Head of caudate nucleus (tissue), 42 donors: ENCODE measurements at regions not wholly inside any gene's neighbourhood (a gene's known extent, or its start where the extent isn't known, plus 50 kb on each side); places are given as distances from the start of the nearest gene placed in this dataset.
"Not testable (repeated sequence)": the region's sequence is repeated elsewhere in the genome, so short reads cannot be mapped to it uniquely, and the experiment has no call there.

Experiments
- DNase-seq, 42 donors: peaks; one replicate each; pipeline versions ENCODE4 v3.0.0 to v3.0.0-alpha.2; 2020 to 2021; ENCODE audit warnings: mixed read lengths in 7 of 42
- intact Hi-C: fragments of 100-400 bp; cut with DNase I; formaldehyde crosslinking; loops from one replicate; pipeline ENCODE4 v1.15.0; 2022

DNA sequence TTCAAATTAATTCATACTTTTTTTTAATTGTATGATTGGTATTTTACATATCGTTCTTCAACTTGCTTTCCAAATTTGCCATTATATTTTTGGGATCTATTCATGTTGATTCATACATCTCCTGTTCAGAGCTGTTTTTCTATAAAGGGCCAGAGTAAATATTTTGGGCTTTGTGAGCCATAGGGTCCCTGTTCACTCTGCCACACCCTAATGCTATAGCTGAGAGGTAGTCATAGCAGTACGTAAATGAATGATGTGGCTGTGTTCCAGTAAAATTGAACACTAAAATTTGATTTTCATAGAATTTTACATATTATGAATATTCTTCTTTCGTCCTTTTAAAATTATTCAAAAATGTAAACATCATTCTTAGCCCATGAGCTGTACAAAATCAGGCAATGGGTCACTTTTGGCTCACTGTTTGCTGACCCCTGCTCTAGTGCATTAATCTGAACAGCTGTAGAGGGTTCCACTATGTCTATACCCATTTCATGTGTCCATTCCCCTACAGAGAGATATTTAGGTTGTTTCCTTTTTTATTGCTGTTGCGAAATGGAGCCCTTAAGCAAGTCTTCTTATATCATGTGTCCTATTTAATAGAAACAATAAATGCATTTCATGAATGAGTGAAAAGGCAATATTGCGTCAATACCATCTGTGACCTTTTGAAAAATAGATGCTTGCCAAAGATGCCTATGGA is 136.4 kb upstream of the SALL4 start:
- intact Hi-C loops, result no loop called here
- no peak for DNase-seq

- intact Hi-C loops, result no loop called here
- no peak for DNase-seq
Measured at GRCh38 chr20:51937779-51938178, 135.5 kb upstream of the SALL4 start.

- DNase-seq, result no peak
- intact Hi-C loops, result no loop called here
Measured at GRCh38 chr20:51936377-51936776, 134.1 kb upstream of the SALL4 start.

- intact Hi-C loops, result no loop called here
- DNase-seq, result no peak
Measured at GRCh38 chr20:51935003-51935358, 132.7 kb upstream of the SALL4 start.

- no peak for DNase-seq
- intact Hi-C loops, result no loop called here
Measured at GRCh38 chr20:51934301-51935002, 132.1 kb upstream of the SALL4 start.

DNA sequence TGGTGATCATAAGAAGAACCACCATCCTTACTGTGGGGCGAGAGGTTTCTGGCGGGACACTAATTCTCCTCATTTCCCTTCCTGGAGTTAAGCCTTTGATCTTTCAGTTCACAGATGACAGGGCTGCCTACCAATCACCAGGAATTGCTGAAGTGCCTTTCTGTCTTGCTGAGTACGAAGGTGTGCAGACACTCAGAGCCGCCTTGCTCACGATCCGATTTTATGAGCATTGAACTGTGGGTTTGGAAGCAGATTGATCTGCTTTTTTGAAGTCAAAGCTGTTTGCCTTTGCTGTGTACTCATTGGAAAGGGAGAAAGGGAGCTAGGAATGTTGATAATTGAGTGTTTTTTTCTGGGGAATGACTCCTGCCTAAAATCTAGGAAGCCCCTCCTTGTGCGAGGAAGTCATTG is 129.1 kb upstream of the SALL4 start:
- intact Hi-C loops, result no loop called here
- no peak for DNase-seq

- intact Hi-C loops, result no loop called here
- no peak for DNase-seq
Measured at GRCh38 chr20:51930775-51931174, 128.5 kb upstream of the SALL4 start.

- intact Hi-C loops, result no loop called here
- no peak for DNase-seq
Measured at GRCh38 chr20:51928931-51929330, 126.6 kb upstream of the SALL4 start.

- intact Hi-C loops, DNase-seq: not testable (repeated sequence)
Measured at GRCh38 chr20:51927970-51928369, 125.6 kb upstream of the SALL4 start.

DNA sequence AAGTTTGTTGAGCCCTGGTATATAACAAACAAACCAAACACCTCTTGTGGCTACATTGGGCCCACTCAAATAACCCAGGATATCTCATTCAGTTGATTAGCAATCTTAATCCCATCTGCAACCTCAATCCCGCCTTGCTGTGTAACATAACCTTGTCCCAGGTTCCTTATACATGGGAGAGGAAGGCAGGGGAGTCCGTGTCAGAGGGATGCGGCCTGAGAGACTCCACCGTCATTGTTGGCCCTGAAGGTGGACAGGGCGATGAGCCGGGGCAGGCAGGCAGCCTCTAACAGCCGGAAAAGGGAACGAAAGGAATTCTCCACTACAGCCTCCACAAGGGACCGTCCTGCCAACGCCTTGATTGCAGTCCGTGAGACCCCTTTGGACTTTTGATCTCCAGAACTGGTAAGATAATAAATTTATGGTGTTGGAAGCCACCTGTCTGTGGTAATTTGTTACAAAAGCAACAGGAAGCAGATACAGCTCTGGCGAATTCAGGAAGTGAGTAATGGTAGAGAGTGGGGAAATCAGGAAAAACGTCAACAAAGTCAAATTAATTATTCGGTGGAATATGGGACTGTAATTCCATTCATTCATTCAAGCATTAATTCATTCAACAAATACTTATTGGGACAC is 124.5 kb upstream of the SALL4 start:
- intact Hi-C loops, result no loop called here
- no peak for DNase-seq

DNA sequence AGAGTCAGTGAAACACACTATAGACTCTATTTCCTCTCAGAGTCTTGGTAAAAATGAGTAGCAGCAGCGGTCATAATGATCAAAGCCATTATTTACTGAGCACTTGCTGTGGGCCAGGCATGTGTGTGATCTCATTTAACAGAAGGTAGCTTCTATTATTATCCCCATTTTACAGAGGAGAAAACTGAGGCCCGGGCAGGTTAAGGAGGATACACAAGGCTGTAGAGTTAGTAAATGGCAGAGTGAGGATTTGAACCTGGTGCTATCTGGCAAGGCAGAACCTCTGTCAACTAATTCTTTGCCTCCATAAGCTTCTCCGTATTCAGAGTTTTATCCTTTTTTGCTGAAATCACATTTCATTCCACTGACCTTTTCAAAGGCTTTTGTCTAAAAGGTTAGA is 122.2 kb upstream of the SALL4 start:
- no peak for DNase-seq
- intact Hi-C loops, result no loop called here

GRCh38 chr20:51923633-51924032 is 121.3 kb upstream of the SALL4 start:
- intact Hi-C loops, result no loop called here
- DNase-seq, result no peak

GRCh38 chr20:51922812-51923211 is 120.5 kb upstream of the SALL4 start:
- intact Hi-C loops, result not testable (repeated sequence)

DNA sequence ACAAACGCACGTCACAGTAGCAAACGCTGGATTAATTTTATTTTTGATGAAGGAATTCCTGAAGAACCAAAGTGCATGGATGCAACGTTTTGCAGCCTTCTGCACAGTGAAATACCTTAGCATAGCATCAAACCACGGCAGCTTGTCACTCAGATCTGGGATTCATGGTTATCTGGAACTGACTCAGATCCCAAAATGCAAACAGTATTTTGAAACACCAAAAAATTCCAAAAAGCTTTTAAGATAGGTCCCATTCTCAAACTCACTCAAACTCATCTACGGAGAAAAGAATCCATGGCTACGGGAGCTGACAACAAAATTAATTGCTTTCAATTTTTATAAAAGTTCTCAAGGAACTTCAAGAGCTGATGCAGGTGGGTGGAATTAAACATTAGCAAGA is 116.2 kb upstream of the SALL4 start:
- DNase-seq, result peak in 15 of 42 donors; percentile 5 to 64 (median 17)
- intact Hi-C loops, result no loop called here

More at GRCh38 chr20:51922812-51923211, 120.5 kb upstream of the SALL4 start:
- DNase-seq, result not testable (repeated sequence)

DNA sequence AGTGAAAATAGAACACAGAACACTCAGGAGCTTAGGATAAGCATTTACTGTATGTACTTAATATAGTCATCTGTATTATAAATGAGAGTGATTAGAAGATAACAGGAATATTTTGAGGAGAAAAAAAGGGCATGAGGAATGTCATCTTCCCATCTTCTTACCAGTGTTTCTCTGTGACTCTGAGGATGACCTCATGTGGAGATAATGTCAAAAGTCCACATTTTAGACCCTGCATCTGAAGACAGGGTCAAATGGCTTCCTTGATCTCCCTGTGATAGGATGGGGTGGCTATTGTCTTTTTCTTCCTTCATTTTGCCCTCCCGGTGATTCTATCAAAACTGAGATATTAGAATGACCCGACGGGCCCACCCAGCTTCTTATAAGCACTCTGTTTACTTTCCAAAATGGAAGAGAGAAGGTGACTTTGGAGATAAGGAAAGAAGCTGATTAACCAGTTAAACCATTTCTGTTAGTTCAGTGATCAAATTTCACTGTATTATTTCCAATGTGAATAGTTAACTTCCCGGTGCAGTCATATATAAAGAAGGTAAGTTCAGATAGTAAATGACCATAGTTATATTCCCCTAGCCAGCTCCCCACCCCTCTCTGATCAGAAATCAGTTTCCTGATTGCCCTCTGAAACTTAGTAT is 115.7 kb upstream of the SALL4 start:
- DNase-seq, result no peak
- intact Hi-C loops, result no loop called here

GRCh38 chr20:51916244-51916643 is 113.9 kb upstream of the SALL4 start:
- intact Hi-C loops, result no loop called here
- no peak for DNase-seq

- no peak for DNase-seq
- intact Hi-C loops, result no loop called here
Measured at GRCh38 chr20:51914758-51915157, 112.4 kb upstream of the SALL4 start.

GRCh38 chr20:51910321-51911050 is 108.2 kb upstream of the SALL4 start:
- intact Hi-C loops, result no loop called here

DNA sequence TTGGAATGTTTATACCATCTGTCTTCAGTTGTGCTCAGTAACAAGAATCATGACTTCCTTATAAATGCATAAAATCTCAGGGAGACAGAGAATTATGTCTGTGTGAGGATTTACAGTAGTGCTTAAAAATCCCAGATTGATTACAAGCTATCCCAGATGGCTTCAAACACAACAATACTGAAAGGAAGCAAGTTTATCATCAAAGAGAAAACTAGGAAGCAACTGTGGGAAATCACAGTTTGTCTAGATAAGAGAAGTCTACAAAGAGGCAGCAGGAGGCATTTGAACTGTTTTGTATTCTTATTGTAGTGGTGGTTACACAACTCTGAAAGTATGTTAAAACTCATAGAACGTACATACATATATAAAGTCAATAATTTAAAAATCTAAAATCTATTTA is 104.4 kb upstream of the SALL4 start:
- DNase-seq, result no peak
- intact Hi-C loops, result no loop called here

More at GRCh38 chr20:51910321-51911050, 108.2 kb upstream of the SALL4 start:
- no peak for DNase-seq
